IMR-90 (cell line): ENCODE measurements at regions not wholly inside any gene's neighbourhood (a gene's known extent, or its start where the extent isn't known, plus 50 kb on each side); places are given as distances from the start of the nearest gene placed in this dataset.

ENCODE experiments used
- ATAC-seq: fragments of 200-7000 bp; cut with Tn5 transposase; 2 replicates; pipeline ENCODE4 v1.9.1; 2020; ENCODE audit warnings: low read depth, mild to moderate bottlenecking, moderate library complexity
- BruUV-seq: library from RNA; stranded (reverse); fragments of 400-500 nt; replicated peaks from 2 replicates; lab custom pipeline; 2021; lab: Mats Ljungman, UMichigan
- CTCF ChIA-PET: fragments of 300-600 bp; formaldehyde crosslinking; extraction: SDS; loops from one replicate; lab custom pipeline; 2021; ENCODE audit warnings: antibody characterized with exemption; lab: Yijun Ruan, JAX
- POLR2A ChIA-PET: fragments of 300-600 bp; sonication (Branson Sonifier 250); formaldehyde crosslinking; loops from one replicate; lab custom pipeline; 2022; ENCODE audit warnings: antibody characterized with exemption; ENCODE audit not compliant: unreplicated experiment; lab: Charles Lee
- DNase-seq: peaks from one replicate; pipeline ENCODE4 v3.0.0; 2013
- H2AFZ ChIP-seq: replicated peaks from 2 replicates; pipeline ENCODE3; 2013; ENCODE audit warnings: low read length, mild to moderate bottlenecking; ENCODE audit not compliant: poor library complexity
- H2AK5ac ChIP-seq: 2 replicates; pipeline ENCODE4 v1.6.1; 2013; ENCODE audit warnings: low read depth, low read length, inconsistent platforms
- H2AK9ac ChIP-seq: replicated peaks from 2 replicates; pipeline ENCODE3; 2013; ENCODE audit warnings: mild to moderate bottlenecking, low read depth, low read length, moderate library complexity; ENCODE audit not compliant: poor library complexity
- H2BK120ac ChIP-seq: 2 replicates; pipeline ENCODE4 v1.6.1; 2013; ENCODE audit warnings: low read depth, low read length, inconsistent platforms
- H2BK15ac ChIP-seq: 3 replicates; pipeline ENCODE4 v1.6.1; 2013; ENCODE audit warnings: low read depth, low read length, inconsistent platforms
- H2BK20ac ChIP-seq: 2 replicates; pipeline ENCODE4 v1.6.1; 2013; ENCODE audit warnings: low read depth, mild to moderate bottlenecking, inconsistent platforms, low read length, moderate library complexity
- H2BK5ac ChIP-seq: 2 replicates; pipeline ENCODE4 v1.6.1; 2013; ENCODE audit warnings: mild to moderate bottlenecking, low read depth, low read length, inconsistent platforms; ENCODE audit not compliant: poor library complexity, severe bottlenecking
- H3K14ac ChIP-seq: replicated peaks from 2 replicates; pipeline ENCODE4 v1.6.1; 2013; ENCODE audit warnings: low read depth, low read length, inconsistent platforms
- H3K18ac ChIP-seq: 2 replicates; pipeline ENCODE4 v1.6.1; 2013; ENCODE audit warnings: low read depth, low read length, control low read depth
- H3K23ac ChIP-seq: 2 replicates; pipeline ENCODE4 v1.6.1; 2013; ENCODE audit warnings: low read depth, low read length, inconsistent platforms
- H3K27ac ChIP-seq: 2 replicates; pipeline ENCODE4 v1.5.1; 2013; ENCODE audit warnings: mild to moderate bottlenecking, control low read depth, low read length; ENCODE audit not compliant: insufficient read depth
- H3K27me3 ChIP-seq: 2 replicates; pipeline ENCODE4 v1.6.1; 2013; ENCODE audit warnings: low read length; ENCODE audit not compliant: control insufficient read depth, insufficient read depth
- H3K36me3 ChIP-seq: 2 replicates; pipeline ENCODE4 v1.6.1; 2013; ENCODE audit warnings: low read length, mixed read lengths; ENCODE audit not compliant: control insufficient read depth, insufficient read depth
- H3K4ac ChIP-seq: 2 replicates; pipeline ENCODE4 v1.6.1; 2013; ENCODE audit warnings: low read depth, low read length, inconsistent platforms
- H3K4me1 ChIP-seq: 2 replicates; pipeline ENCODE4 v1.6.1; 2013; ENCODE audit warnings: low read length, mixed read lengths; ENCODE audit not compliant: control insufficient read depth, insufficient read depth
- H3K4me2 ChIP-seq: 2 replicates; pipeline ENCODE4 v1.6.1; 2013; ENCODE audit warnings: low read depth, mild to moderate bottlenecking, control low read depth, low read length, moderate library complexity
- H3K4me3 ChIP-seq: 2 replicates; pipeline ENCODE4 v1.5.1; 2013; ENCODE audit warnings: low read depth, mild to moderate bottlenecking, control low read depth, low read length, moderate library complexity; ENCODE audit not compliant: insufficient read depth
- H3K56ac ChIP-seq: 2 replicates; pipeline ENCODE4 v1.6.1; 2013; ENCODE audit warnings: low read length, inconsistent platforms; ENCODE audit not compliant: insufficient read depth; ENCODE audit errors: extremely low read depth
- H3K79me1 ChIP-seq, 2 experiments: 2 replicates each; pipeline ENCODE4 v1.6.1; 2013; ENCODE audit warnings: low read length in 2 of 2, inconsistent platforms in 1 of 2, low read depth in 1 of 2
- H3K9ac ChIP-seq: 2 replicates; pipeline ENCODE4 v1.6.1; 2013; ENCODE audit warnings: low read depth, low read length, control low read depth
- H3K9me1 ChIP-seq: 2 replicates; pipeline ENCODE4 v1.6.1; 2013; ENCODE audit warnings: low read length, inconsistent platforms; ENCODE audit not compliant: insufficient read depth
- H3K9me3 ChIP-seq: 2 replicates; pipeline ENCODE4 v1.6.1; 2013; ENCODE audit warnings: low read length; ENCODE audit not compliant: control insufficient read depth, insufficient read depth
- H4K20me1 ChIP-seq: 2 replicates; pipeline ENCODE4 v1.6.1; 2013; ENCODE audit warnings: low read length, inconsistent platforms; ENCODE audit not compliant: insufficient read depth
- H4K5ac ChIP-seq: 2 replicates; pipeline ENCODE4 v1.6.1; 2013; ENCODE audit warnings: mild to moderate bottlenecking, low read depth, low read length, control low read depth
- H4K8ac ChIP-seq, 2 experiments: 2 replicates each; pipeline ENCODE4 v1.6.1; 2013; ENCODE audit warnings: low read depth in 2 of 2, low read length in 2 of 2, control low read depth in 1 of 2, inconsistent platforms in 1 of 2
- H4K91ac ChIP-seq: 2 replicates; pipeline ENCODE4 v1.6.1; 2013; ENCODE audit warnings: low read depth, low read length, inconsistent platforms; ENCODE audit not compliant: insufficient read depth
- BHLHE40 ChIP-seq: fragments of 150-350 bp; IDR thresholded peaks from 2 replicates; pipeline ENCODE4 v1.6.1; 2016; ENCODE audit warnings: mild to moderate bottlenecking, low read depth, low read length
- CEBPB ChIP-seq: IDR thresholded peaks from 2 replicates; pipeline ENCODE4 v1.6.1; 2012; ENCODE audit warnings: low read depth, low read length, improper control_type of control experiment
- CTCF ChIP-seq: conservative IDR thresholded peaks from 2 replicates; pipeline ENCODE4 v1.5.1; 2012; ENCODE audit warnings: mild to moderate bottlenecking, low read depth, low read length, improper control_type of control experiment
- ELK1 ChIP-seq: fragments of 150-350 bp; IDR thresholded peaks from 2 replicates; pipeline ENCODE4 v1.6.1; 2016; ENCODE audit warnings: low read depth, mild to moderate bottlenecking, low read length, moderate library complexity, borderline replicate concordance
- MAFK ChIP-seq: IDR thresholded peaks from 2 replicates; pipeline ENCODE4 v1.6.1; 2012; ENCODE audit warnings: low read depth, low read length, improper control_type of control experiment
- MAZ ChIP-seq: IDR thresholded peaks from 2 replicates; pipeline ENCODE4 v1.6.1; 2012; ENCODE audit warnings: low read depth, mild to moderate bottlenecking, low read length, improper control_type of control experiment, moderate library complexity, borderline replicate concordance
- MXI1 ChIP-seq: IDR thresholded peaks from 2 replicates; pipeline ENCODE4 v1.6.1; 2012; ENCODE audit warnings: low read depth, mild to moderate bottlenecking, low read length, moderate library complexity, borderline replicate concordance
- POLR2A ChIP-seq: IDR thresholded peaks from 2 replicates; pipeline ENCODE4 v1.6.1; 2012; ENCODE audit warnings: mild to moderate bottlenecking, low read depth, low read length
- RAD21 ChIP-seq: IDR thresholded peaks from 2 replicates; pipeline ENCODE4 v1.6.1; 2012; ENCODE audit warnings: low read length, improper control_type of control experiment
- RCOR1 ChIP-seq: IDR thresholded peaks from 2 replicates; pipeline ENCODE4 v1.6.1; 2012; ENCODE audit warnings: mild to moderate bottlenecking, low read length, improper control_type of control experiment; ENCODE audit not compliant: insufficient replicate concordance
- RFX5 ChIP-seq: IDR thresholded peaks from 2 replicates; pipeline ENCODE4 v1.8.0; 2012; ENCODE audit warnings: low read depth, mild to moderate bottlenecking, low read length, moderate library complexity
- USF2 ChIP-seq: fragments of 150-350 bp; IDR thresholded peaks from 2 replicates; pipeline ENCODE4 v1.6.1; 2017; ENCODE audit warnings: mild to moderate bottlenecking, antibody characterized with exemption, low read length, low read depth
- WGBS, 2 experiments: methylation state at CpG; one replicate each; pipeline versions ENCODE4 v1.1.5 to v1.1.7; 2013; ENCODE audit warnings: missing lambda C conversion rate in 2 of 2; ENCODE audit not compliant: insufficient read length in 1 of 2; ENCODE audit errors: extremely low coverage in 2 of 2; 5-methylcytosine and 5-hydroxymethylcytosine counted together
- dilution Hi-C: fragments of 300-500 bp; cut with HindIII; formaldehyde crosslinking; loops from one replicate; pipeline ENCODE4 v1.14.3; 2018; ENCODE audit warnings: low sequenced_read_pairs; ENCODE audit not compliant: unreplicated experiment
- in situ Hi-C: fragments of 300-500 bp; cut with MboI; formaldehyde crosslinking; loops from 3 replicates; pipeline ENCODE4 v1.14.3; 2019; ENCODE audit warnings: low sequenced_read_pairs, inconsistent platforms, mixed read lengths
- intact Hi-C: fragments of 100-400 bp; cut with micrococcal nuclease; formaldehyde crosslinking; loops from 2 replicates; pipeline ENCODE4 v1.10.0; 2022

- H4K8ac ChIP-seq, result no peak overlapping the region
- no peaks in the 10 kb centered on the region for H3K9me3 ChIP-seq
- no peak for DNase-seq
- no TSS peak for BruUV-seq
- ChIA-PET CTCF (no interaction called here), POLR2A (no interaction called here)
- no peak overlapping the region for H3K27ac ChIP-seq
- no peak overlapping the region for H2AK9ac ChIP-seq
- dilution Hi-C loops, result no loop called here
- H3K4me3 ChIP-seq, result no peak overlapping the region
- H3K14ac ChIP-seq, result no peak overlapping the region
- no peak overlapping the region for H3K56ac ChIP-seq
- TF ChIP-seq POLR2A (no peak), RFX5 (no peak), CTCF (no peak), ELK1 (no peak), BHLHE40 (no peak), RCOR1 (no peak), MXI1 (no peak), RAD21 (no peak), MAFK (no peak), USF2 (no peak), CEBPB (no peak), MAZ (no peak)
- no peak overlapping the region for H2BK20ac ChIP-seq
- H3K4ac ChIP-seq, result no peak overlapping the region
- no peak overlapping the region for H3K9ac ChIP-seq
- no peak overlapping the region for H3K4me2 ChIP-seq
- H4K5ac ChIP-seq, result no peak overlapping the region
- in situ Hi-C loops, result no loop called here
- H3K4me1 ChIP-seq, result no peaks in the 10 kb centered on the region
- H2AFZ ChIP-seq, result no peak overlapping the region
- no peak overlapping the region for H2BK120ac ChIP-seq
- H2BK5ac ChIP-seq, result no peak overlapping the region
- H4K91ac ChIP-seq, result no peak overlapping the region
- no CpG with 5 or more reads among the region's 1 CpG for WGBS, 2 experiments
- ATAC-seq, result no peak
- no peak overlapping the region for H3K23ac ChIP-seq
- H3K18ac ChIP-seq, result no peak overlapping the region
- H3K79me1 ChIP-seq, result no peaks in the 10 kb centered on the region
- no peaks in the 10 kb centered on the region for H3K36me3 ChIP-seq
- H3K27me3 ChIP-seq, result no peaks in the 10 kb centered on the region
- intact Hi-C loops, result no loop called here
- no peaks in the 10 kb centered on the region for H3K9me1 ChIP-seq
- no peak overlapping the region for H2BK15ac ChIP-seq
- H2AK5ac ChIP-seq, result no peak overlapping the region
- H4K20me1 ChIP-seq, result no peaks in the 10 kb centered on the region
Observed at GRCh38 chr3:10676905-10677304, 139.1 kb upstream of the SLC6A11 start.
